Esophagus squamous epithelium (tissue), 5 donors: ENCODE measurements at regions not wholly inside any gene's neighbourhood (a gene's known extent, or its start where the extent isn't known, plus 50 kb on each side); places are given as distances from the start of the nearest gene placed in this dataset.
A peak's percentile ranks its signal among the peaks of the same experiment; 100 is the strongest.

ENCODE experiments used
- DNase-seq: peaks from one replicate; lab custom pipeline; 2025; lab: John Stamatoyannopoulos, UW
- H3K27ac ChIP-seq, 4 donors: fragments of 200-600 bp; sonication (generic); one replicate each; pipeline ENCODE4 v1.5.1; 2016 to 2019; ENCODE audit warnings: mild to moderate bottlenecking in 1 of 4
- H3K27me3 ChIP-seq, 4 donors: fragments of 200-600 bp; sonication (generic); 1 replicate in 3 of 4; 2 replicates in 1 of 4; pipeline versions ENCODE4 v1.5.1 to v1.6.0; 2017 to 2021; ENCODE audit warnings: antibody characterized with exemption in 1 of 4
- H3K36me3 ChIP-seq, 3 donors: fragments of 200-600 bp; sonication (generic); one replicate each; pipeline ENCODE4 v1.5.1; 2016 to 2019
- H3K4me1 ChIP-seq, 3 donors: fragments of 200-600 bp; sonication (generic); one replicate each; pipeline ENCODE4 v1.5.1; 2017 to 2019
- H3K4me3 ChIP-seq, 4 donors: fragments of 200-600 bp; sonication (generic); 1 replicate in 3 of 4; 2 replicates in 1 of 4; pipeline ENCODE4 v1.5.1; 2016 to 2019; ENCODE audit warnings: mild to moderate bottlenecking in 2 of 4, moderate library complexity in 1 of 4
- H3K9me3 ChIP-seq, 3 donors: fragments of 200-600 bp; sonication (generic); one replicate each; pipeline ENCODE4 v1.5.1; 2016 to 2019
- CTCF ChIP-seq, 6 experiments: fragments of 450-650 bp in 4 of 6; fragments of 200-600 bp in 2 of 6; sonication (generic) in 2 of 6; IDR thresholded peaks; one replicate each; pipeline ENCODE4 v1.5.1; 2016 to 2019; ENCODE audit warnings: antibody characterized with exemption in 6 of 6, mild to moderate bottlenecking in 4 of 6, moderate library complexity in 4 of 6
- POLR2A ChIP-seq, 4 donors: fragments of 450-650 bp; IDR thresholded peaks; one replicate each; pipeline ENCODE4 v1.6.1; 2017; ENCODE audit warnings: antibody characterized with exemption in 4 of 4, mild to moderate bottlenecking in 4 of 4, moderate library complexity in 3 of 4
- WGBS, 2 donors: methylation state at CpG; one replicate each; pipeline ENCODE4 v1.1.5; 2018; 5-methylcytosine and 5-hydroxymethylcytosine counted together
- intact Hi-C: fragments of 100-400 bp; cut with DNase I; formaldehyde crosslinking; loops from one replicate; pipeline ENCODE4 v1.15.0; 2022
- donor health status: DM: yes; HTN: yes; CAD: no.

- TF ChIP-seq CTCF (IDR thresholded peaks at IDR 0.05) (no peak), POLR2A (IDR thresholded peaks at IDR 0.05) (no peak)
- Histone ChIP-seq H3K27ac (no peak overlapping the region), H3K27me3 (no peaks in the 10 kb centered on the region), H3K9me3 (no peaks in the 10 kb centered on the region), H3K4me3 (no peak overlapping the region), H3K36me3 (peaks cover 0 to 44% (median 0%) of the 10 kb centered on the region in 3 donors), H3K4me1 (peaks cover 0 to 30% (median 9%) of the 10 kb centered on the region in 3 donors)
- 63 to 75% methylated on average over 2 of the region's 2 CpGs for WGBS, 2 donors
- no peak for DNase-seq
- intact Hi-C loops: no loop called here
Observed at GRCh38 chr14:71702786-71703185, 229.4 kb upstream of the RGS6 start.

- no peak for DNase-seq
- no peak for TF ChIP-seq POLR2A (IDR thresholded peaks at IDR 0.05)
- no peak for TF ChIP-seq CTCF (IDR thresholded peaks at IDR 0.05)
- Histone ChIP-seq H3K4me1 (peaks cover 0 to 30% (median 9%) of the 10 kb centered on the region in 3 donors), H3K36me3 (peaks cover 0 to 44% (median 0%) of the 10 kb centered on the region in 3 donors), H3K27ac (peak overlapping the region in 1 of 4 donors; percentile 13), H3K4me3 (no peak overlapping the region), H3K9me3 (no peaks in the 10 kb centered on the region), H3K27me3 (no peaks in the 10 kb centered on the region)
- WGBS, 2 donors: 9 to 49% methylated on average over 4 of the region's 4 CpGs
- intact Hi-C loops: no loop called here
Observed at GRCh38 chr14:71703477-71703876, 228.8 kb upstream of the RGS6 start.

- no peak for TF ChIP-seq POLR2A (IDR thresholded peaks at IDR 0.05)
- TF ChIP-seq CTCF (IDR thresholded peaks at IDR 0.05): no peak
- H3K27ac ChIP-seq: no peak overlapping the region
- H3K9me3 ChIP-seq: no peaks in the 10 kb centered on the region
- H3K36me3 ChIP-seq: peaks cover 0 to 44% (median 0%) of the 10 kb centered on the region in 3 donors
- 87 to 92% methylated on average over 1 of the region's 1 CpG for WGBS, 2 donors
- no peak for DNase-seq
- peaks cover 0 to 30% (median 9%) of the 10 kb centered on the region in 3 donors for H3K4me1 ChIP-seq
- no peak overlapping the region for H3K4me3 ChIP-seq
- no peaks in the 10 kb centered on the region for H3K27me3 ChIP-seq
- intact Hi-C loops: no loop called here
Observed at GRCh38 chr14:71704210-71704609, 228.0 kb upstream of the RGS6 start.

DNA sequence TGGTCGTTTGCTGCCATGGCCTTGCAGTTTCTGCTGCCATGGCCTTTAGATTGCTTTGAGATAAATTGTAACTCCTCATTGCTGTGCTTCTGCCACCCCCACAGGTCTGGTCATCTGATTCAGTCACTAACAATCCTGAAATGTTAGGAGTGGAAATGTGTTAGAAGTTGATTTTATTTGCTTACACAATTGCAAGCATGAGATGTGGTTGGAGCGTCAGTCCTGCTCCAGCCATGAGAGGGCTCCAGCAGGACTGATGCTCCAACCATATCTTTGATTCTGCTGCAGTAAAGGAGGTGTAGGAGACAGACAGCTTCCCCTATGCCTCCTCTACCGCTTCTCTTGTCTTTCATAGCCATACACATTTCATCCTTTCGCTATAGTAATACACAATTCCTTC lies 226.8 kb upstream of the RGS6 start:
- TF ChIP-seq CTCF (IDR thresholded peaks at IDR 0.05) (no peak), POLR2A (IDR thresholded peaks at IDR 0.05) (no peak)

GRCh38 chr14:71709076-71709475 lies 223.2 kb upstream of the RGS6 start:
- peaks cover 0 to 35% (median 5%) of the 10 kb centered on the region in 3 donors for H3K4me1 ChIP-seq
- intact Hi-C loops: no loop called here
- no peak overlapping the region for H3K4me3 ChIP-seq
- peaks cover 0 to 41% (median 0%) of the 10 kb centered on the region in 3 donors for H3K36me3 ChIP-seq
- no peak for DNase-seq
- WGBS, 2 donors: 96 to 100% methylated on average over 2 to 5 of the region's 9 CpGs
- H3K9me3 ChIP-seq: no peaks in the 10 kb centered on the region
- no peaks in the 10 kb centered on the region for H3K27me3 ChIP-seq
- no peak overlapping the region for H3K27ac ChIP-seq
- TF ChIP-seq CTCF (IDR thresholded peaks at IDR 0.05): no peak
- no peak for TF ChIP-seq POLR2A (IDR thresholded peaks at IDR 0.05)

More for the DNA sequence above, 226.8 kb upstream of the RGS6 start:
- Histone ChIP-seq H3K9me3 (no peaks in the 10 kb centered on the region), H3K27ac (no peak overlapping the region), H3K36me3 (peaks cover 0 to 44% (median 0%) of the 10 kb centered on the region in 3 donors), H3K4me1 (peaks cover 0 to 30% (median 9%) of the 10 kb centered on the region in 3 donors), H3K27me3 (no peaks in the 10 kb centered on the region), H3K4me3 (no peak overlapping the region)
- 83 to 88% methylated on average over 4 of the region's 4 CpGs for WGBS, 2 donors
- intact Hi-C loops: no loop called here
- DNase-seq: no peak
